ENCODE measurements at regions not wholly inside any gene's neighbourhood (a gene's known extent, or its start where the extent isn't known, plus 50 kb on each side); places are given as distances from the start of the nearest gene placed in this dataset.

GRCh38 chr21:25459993-25460392 lies 147.3 kb downstream of the MRPL39 start:
- TF ChIP-seq POLR2AphosphoS5 (IDR thresholded peaks at IDR 0.05; ENCODE audit: insufficient read depth, low read depth, low read length) (no peak), CTCF (IDR thresholded peaks at IDR 0.05; ENCODE audit: extremely low read depth in 1 of 2, insufficient read depth in 1 of 2, low read depth in 1 of 2, low read length in 2 of 2) (no peak), POLR2A (IDR thresholded peaks at IDR 0.05; ENCODE audit: low read depth, low read length) (no peak), MAX (IDR thresholded peaks at IDR 0.05; ENCODE audit: insufficient read depth, insufficient read length) (no peak), EZH2 (IDR thresholded peaks at IDR 0.05; ENCODE audit: borderline replicate concordance, low read depth, low read length, severe bottlenecking) (no peak), JUN (IDR thresholded peaks at IDR 0.05; ENCODE audit: borderline replicate concordance, insufficient read depth, insufficient read length, low read depth) (no peak), MYC (IDR thresholded peaks at IDR 0.05; ENCODE audit: low read depth, low read length) (no peak), FOS (IDR thresholded peaks at IDR 0.05; ENCODE audit: borderline replicate concordance, insufficient read depth, low read length) (no peak)

All from endothelial cell of umbilical vein (primary cell).